SK-N-MC (cell line): ENCODE measurements at regions not wholly inside any gene's neighbourhood (a gene's known extent, or its start where the extent isn't known, plus 50 kb on each side); places are given as distances from the start of the nearest gene placed in this dataset.

Source experiments
- EZH2 ChIP-seq: fragments of 200-600 bp; sonication (generic); IDR thresholded peaks from one replicate; pipeline ENCODE4 v1.6.1; 2017; ENCODE audit warnings: antibody characterized with exemption
- POLR2AphosphoS5 ChIP-seq: IDR thresholded peaks from 2 replicates; pipeline ENCODE4 v1.6.1; 2012; ENCODE audit warnings: mild to moderate bottlenecking, low read depth, low read length, borderline replicate concordance

- no peak for TF ChIP-seq POLR2AphosphoS5
- no peak for TF ChIP-seq EZH2
Measured at GRCh38 chr3:139771331-139771730, 93.6 kb upstream of the NMNAT3 start.
